ENCODE measurements at regions not wholly inside any gene's neighbourhood (a gene's known extent, or its start where the extent isn't known, plus 50 kb on each side); places are given as distances from the start of the nearest gene placed in this dataset.

DNA sequence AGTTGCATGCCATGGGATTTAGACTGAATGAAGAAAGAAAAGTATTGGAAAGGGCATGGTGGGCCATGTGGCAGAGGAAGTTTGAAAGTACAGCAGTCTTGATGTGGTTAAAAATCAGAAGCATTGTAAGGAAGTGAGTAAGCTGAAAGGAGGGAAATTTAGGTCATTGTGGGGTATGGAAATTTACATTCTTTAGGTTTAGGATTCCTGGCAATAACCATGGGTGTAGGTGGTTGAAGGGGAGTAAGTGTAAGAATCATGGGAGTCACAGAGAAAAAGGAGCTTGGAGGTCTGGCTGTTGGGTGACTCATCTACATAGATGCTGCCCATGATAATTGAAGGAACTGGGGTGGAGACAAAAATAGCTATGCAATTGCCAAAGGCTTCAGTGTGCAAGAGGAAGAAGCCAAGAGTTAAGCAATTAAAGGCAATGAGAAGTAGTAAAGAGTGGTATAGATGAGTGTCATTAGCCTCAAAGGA is 243.8 kb upstream of the LDB2 start:
- no peaks in the 10 kb centered on the region for H4K20me1 ChIP-seq (replicated peaks; ENCODE audit: insufficient read depth)
- peaks cover 5% of the 10 kb centered on the region for H3K27me3 Mint-ChIP-seq (ENCODE audit: insufficient read depth, low read depth, poor library complexity)
- ATAC-seq = no peak
- no peak overlapping the region for H3K4me2 ChIP-seq
- H3K9me3 Mint-ChIP-seq = peaks cover 22% of the 10 kb centered on the region
- H3K27ac ChIP-seq (ENCODE audit: low read depth) = no peak overlapping the region
- H3F3A ChIP-seq (replicated peaks; ENCODE audit: low read depth) = no peaks in the 10 kb centered on the region
- no peak overlapping the region for H2AFZ ChIP-seq
- no peaks in the 10 kb centered on the region for H3K27me3 ChIP-seq (ENCODE audit: insufficient read depth)
- H3K27ac Mint-ChIP-seq = no peak overlapping the region
- no peak overlapping the region for H3K4me3 Mint-ChIP-seq
- peaks cover 4% of the 10 kb centered on the region; the same call in 1 of the 2 replicates for H3K36me3 ChIP-seq (ENCODE audit: insufficient read depth)
- H3K79me2 ChIP-seq (replicated peaks; ENCODE audit: insufficient read depth) = no peaks in the 10 kb centered on the region
- H3K9me2 ChIP-seq (ENCODE audit: insufficient read depth) = peaks cover 25% of the 10 kb centered on the region
- TF ChIP-seq NANOG (IDR thresholded peaks at IDR 0.05; ENCODE audit: borderline replicate concordance) (no peak), JUNB (IDR thresholded peaks at IDR 0.05; ENCODE audit: unreplicated experiment) (no peak), EZH2phosphoT487 (IDR thresholded peaks at IDR 0.05; ENCODE audit: unreplicated experiment) (no peak), ZNF114 (CRISPR knock-in tag; IDR thresholded peaks at IDR 0.05) (no peak), ZNF331 (CRISPR knock-in tag; IDR thresholded peaks at IDR 0.05; ENCODE audit: low read depth) (no peak), CREB1 (CRISPR knock-in tag; IDR thresholded peaks at IDR 0.05; ENCODE audit: low read depth) (no peak), POLR2AphosphoS5 (IDR thresholded peaks at IDR 0.05; ENCODE audit: low read depth) (no peak), STAT1 (IDR thresholded peaks at IDR 0.05; ENCODE audit: unreplicated experiment) (no peak), EZH2 (IDR thresholded peaks at IDR 0.05; ENCODE audit: low read depth, unreplicated experiment) (no peak)
- TF ChIP-seq, protein P1, sequence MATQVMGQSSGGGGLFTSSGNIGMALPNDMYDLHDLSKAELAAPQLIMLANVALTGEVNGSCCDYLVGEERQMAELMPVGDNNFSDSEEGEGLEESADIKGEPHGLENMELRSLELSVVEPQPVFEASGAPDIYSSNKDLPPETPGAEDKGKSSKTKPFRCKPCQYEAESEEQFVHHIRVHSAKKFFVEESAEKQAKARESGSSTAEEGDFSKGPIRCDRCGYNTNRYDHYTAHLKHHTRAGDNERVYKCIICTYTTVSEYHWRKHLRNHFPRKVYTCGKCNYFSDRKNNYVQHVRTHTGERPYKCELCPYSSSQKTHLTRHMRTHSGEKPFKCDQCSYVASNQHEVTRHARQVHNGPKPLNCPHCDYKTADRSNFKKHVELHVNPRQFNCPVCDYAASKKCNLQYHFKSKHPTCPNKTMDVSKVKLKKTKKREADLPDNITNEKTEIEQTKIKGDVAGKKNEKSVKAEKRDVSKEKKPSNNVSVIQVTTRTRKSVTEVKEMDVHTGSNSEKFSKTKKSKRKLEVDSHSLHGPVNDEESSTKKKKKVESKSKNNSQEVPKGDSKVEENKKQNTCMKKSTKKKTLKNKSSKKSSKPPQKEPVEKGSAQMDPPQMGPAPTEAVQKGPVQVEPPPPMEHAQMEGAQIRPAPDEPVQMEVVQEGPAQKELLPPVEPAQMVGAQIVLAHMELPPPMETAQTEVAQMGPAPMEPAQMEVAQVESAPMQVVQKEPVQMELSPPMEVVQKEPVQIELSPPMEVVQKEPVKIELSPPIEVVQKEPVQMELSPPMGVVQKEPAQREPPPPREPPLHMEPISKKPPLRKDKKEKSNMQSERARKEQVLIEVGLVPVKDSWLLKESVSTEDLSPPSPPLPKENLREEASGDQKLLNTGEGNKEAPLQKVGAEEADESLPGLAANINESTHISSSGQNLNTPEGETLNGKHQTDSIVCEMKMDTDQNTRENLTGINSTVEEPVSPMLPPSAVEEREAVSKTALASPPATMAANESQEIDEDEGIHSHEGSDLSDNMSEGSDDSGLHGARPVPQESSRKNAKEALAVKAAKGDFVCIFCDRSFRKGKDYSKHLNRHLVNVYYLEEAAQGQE (IDR thresholded peaks at IDR 0.05; ENCODE audit: unreplicated experiment) = no peak
- TF ChIP-seq, protein P2, sequence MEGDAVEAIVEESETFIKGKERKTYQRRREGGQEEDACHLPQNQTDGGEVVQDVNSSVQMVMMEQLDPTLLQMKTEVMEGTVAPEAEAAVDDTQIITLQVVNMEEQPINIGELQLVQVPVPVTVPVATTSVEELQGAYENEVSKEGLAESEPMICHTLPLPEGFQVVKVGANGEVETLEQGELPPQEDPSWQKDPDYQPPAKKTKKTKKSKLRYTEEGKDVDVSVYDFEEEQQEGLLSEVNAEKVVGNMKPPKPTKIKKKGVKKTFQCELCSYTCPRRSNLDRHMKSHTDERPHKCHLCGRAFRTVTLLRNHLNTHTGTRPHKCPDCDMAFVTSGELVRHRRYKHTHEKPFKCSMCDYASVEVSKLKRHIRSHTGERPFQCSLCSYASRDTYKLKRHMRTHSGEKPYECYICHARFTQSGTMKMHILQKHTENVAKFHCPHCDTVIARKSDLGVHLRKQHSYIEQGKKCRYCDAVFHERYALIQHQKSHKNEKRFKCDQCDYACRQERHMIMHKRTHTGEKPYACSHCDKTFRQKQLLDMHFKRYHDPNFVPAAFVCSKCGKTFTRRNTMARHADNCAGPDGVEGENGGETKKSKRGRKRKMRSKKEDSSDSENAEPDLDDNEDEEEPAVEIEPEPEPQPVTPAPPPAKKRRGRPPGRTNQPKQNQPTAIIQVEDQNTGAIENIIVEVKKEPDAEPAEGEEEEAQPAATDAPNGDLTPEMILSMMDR (conservative IDR thresholded peaks at IDR 0.05; ENCODE audit: low read depth in 2 of 2) = no peak
- TF ChIP-seq, protein P3, sequence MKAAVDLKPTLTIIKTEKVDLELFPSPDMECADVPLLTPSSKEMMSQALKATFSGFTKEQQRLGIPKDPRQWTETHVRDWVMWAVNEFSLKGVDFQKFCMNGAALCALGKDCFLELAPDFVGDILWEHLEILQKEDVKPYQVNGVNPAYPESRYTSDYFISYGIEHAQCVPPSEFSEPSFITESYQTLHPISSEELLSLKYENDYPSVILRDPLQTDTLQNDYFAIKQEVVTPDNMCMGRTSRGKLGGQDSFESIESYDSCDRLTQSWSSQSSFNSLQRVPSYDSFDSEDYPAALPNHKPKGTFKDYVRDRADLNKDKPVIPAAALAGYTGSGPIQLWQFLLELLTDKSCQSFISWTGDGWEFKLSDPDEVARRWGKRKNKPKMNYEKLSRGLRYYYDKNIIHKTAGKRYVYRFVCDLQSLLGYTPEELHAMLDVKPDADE (IDR thresholded peaks at IDR 0.05) = no peak
- TF ChIP-seq, protein P4, sequence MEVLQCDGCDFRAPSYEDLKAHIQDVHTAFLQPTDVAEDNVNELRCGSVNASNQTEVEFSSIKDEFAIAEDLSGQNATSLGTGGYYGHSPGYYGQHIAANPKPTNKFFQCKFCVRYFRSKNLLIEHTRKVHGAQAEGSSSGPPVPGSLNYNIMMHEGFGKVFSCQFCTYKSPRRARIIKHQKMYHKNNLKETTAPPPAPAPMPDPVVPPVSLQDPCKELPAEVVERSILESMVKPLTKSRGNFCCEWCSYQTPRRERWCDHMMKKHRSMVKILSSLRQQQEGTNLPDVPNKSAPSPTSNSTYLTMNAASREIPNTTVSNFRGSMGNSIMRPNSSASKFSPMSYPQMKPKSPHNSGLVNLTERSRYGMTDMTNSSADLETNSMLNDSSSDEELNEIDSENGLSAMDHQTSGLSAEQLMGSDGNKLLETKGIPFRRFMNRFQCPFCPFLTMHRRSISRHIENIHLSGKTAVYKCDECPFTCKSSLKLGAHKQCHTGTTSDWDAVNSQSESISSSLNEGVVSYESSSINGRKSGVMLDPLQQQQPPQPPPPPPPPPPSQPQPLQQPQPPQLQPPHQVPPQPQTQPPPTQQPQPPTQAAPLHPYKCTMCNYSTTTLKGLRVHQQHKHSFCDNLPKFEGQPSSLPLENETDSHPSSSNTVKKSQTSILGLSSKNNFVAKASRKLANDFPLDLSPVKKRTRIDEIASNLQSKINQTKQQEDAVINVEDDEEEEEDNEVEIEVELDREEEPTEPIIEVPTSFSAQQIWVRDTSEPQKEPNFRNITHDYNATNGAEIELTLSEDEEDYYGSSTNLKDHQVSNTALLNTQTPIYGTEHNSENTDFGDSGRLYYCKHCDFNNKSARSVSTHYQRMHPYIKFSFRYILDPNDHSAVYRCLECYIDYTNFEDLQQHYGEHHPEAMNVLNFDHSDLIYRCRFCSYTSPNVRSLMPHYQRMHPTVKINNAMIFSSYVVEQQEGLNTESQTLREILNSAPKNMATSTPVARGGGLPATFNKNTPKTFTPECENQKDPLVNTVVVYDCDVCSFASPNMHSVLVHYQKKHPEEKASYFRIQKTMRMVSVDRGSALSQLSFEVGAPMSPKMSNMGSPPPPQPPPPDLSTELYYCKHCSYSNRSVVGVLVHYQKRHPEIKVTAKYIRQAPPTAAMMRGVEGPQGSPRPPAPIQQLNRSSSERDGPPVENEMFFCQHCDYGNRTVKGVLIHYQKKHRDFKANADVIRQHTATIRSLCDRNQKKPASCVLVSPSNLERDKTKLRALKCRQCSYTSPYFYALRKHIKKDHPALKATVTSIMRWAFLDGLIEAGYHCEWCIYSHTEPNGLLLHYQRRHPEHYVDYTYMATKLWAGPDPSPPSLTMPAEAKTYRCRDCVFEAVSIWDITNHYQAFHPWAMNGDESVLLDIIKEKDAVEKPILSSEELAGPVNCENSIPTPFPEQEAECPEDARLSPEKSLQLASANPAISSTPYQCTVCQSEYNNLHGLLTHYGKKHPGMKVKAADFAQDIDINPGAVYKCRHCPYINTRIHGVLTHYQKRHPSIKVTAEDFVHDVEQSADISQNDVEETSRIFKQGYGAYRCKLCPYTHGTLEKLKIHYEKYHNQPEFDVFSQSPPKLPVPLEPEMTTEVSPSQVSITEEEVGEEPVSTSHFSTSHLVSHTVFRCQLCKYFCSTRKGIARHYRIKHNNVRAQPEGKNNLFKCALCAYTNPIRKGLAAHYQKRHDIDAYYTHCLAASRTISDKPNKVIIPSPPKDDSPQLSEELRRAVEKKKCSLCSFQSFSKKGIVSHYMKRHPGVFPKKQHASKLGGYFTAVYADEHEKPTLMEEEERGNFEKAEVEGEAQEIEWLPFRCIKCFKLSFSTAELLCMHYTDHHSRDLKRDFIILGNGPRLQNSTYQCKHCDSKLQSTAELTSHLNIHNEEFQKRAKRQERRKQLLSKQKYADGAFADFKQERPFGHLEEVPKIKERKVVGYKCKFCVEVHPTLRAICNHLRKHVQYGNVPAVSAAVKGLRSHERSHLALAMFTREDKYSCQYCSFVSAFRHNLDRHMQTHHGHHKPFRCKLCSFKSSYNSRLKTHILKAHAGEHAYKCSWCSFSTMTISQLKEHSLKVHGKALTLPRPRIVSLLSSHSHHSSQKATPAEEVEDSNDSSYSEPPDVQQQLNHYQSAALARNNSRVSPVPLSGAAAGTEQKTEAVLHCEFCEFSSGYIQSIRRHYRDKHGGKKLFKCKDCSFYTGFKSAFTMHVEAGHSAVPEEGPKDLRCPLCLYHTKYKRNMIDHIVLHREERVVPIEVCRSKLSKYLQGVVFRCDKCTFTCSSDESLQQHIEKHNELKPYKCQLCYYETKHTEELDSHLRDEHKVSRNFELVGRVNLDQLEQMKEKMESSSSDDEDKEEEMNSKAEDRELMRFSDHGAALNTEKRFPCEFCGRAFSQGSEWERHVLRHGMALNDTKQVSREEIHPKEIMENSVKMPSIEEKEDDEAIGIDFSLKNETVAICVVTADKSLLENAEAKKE (CRISPR knock-in tag; IDR thresholded peaks at IDR 0.05) = no peak
- DNase-seq (ENCODE audit: low spot score) = no peak
- H3K4me3 ChIP-seq = no peak overlapping the region
- peaks cover 18% of the 10 kb centered on the region for H3K4me1 Mint-ChIP-seq
- H3K4me1 ChIP-seq (ENCODE audit: insufficient read depth) = peaks cover 10% of the 10 kb centered on the region; the same call in 1 of the 2 replicates
- peaks cover 18% of the 10 kb centered on the region for H3K36me3 Mint-ChIP-seq (ENCODE audit: low read depth)

Measured in GM23338 (cell line).